ENCODE measurements at regions not wholly inside any gene's neighbourhood (a gene's known extent, or its start where the extent isn't known, plus 50 kb on each side); places are given as distances from the start of the nearest gene placed in this dataset.

GRCh38 chr5:1734271-1734907 is 65.2 kb downstream of the MRPL36 start:
- H3K27me3 ChIP-seq (ENCODE audit: control insufficient read depth, insufficient read depth, low read length), result no peaks in the 10 kb centered on the region; the same call in 1 of the 2 replicates
- in situ Hi-C loops (cut with HindIII; ENCODE audit: low pct_unique_long_range_greater_than_20kb, low sequenced_read_pairs), result no loop called here
- POLR2A ChIA-PET, result no interaction called here

GRCh38 chr5:1733369-1733768 is 66.3 kb downstream of the MRPL36 start:
- ChIA-PET CTCF (no interaction called here), POLR2A (no interaction called here)
- H3K27ac ChIP-seq (ENCODE audit: low read length), result no peak overlapping the region
- BruUV-seq (replicated peaks), result no TSS peak
- DNase-seq (ENCODE audit: low read depth, low spot score) (no peak), ATAC-seq (no peak)
- H3K9me3 ChIP-seq (ENCODE audit: control insufficient read depth, insufficient read depth, low read depth, low read length), result no peaks in the 10 kb centered on the region
- no peaks in the 10 kb centered on the region; the same call in 1 of the 2 replicates for H3K27me3 ChIP-seq (ENCODE audit: control insufficient read depth, insufficient read depth, low read length)
- intact Hi-C loops (cut with micrococcal nuclease; ENCODE audit: unreplicated experiment) (no loop called here), in situ Hi-C loops (cut with HindIII; ENCODE audit: low pct_unique_long_range_greater_than_20kb, low sequenced_read_pairs) (no loop called here)
- TF ChIP-seq REST (IDR thresholded peaks at IDR 0.05; ENCODE audit: insufficient read depth in 1 of 2, low read depth in 2 of 2, low read length in 1 of 2) (no peak), SIN3A (IDR thresholded peaks at IDR 0.05; ENCODE audit: borderline replicate concordance, insufficient read depth, low read depth, low read length) (no peak), POLR2AphosphoS5 (IDR thresholded peaks at IDR 0.05; ENCODE audit: low read depth, low read length) (no peak), TCF7L2 (IDR thresholded peaks at IDR 0.05; ENCODE audit: low read depth, low read length) (no peak), CTCF (IDR thresholded peaks at IDR 0.05) (no peak)
- no peaks in the 10 kb centered on the region for H3K36me3 ChIP-seq (ENCODE audit: control insufficient read depth, insufficient read depth, low read length)
- no peaks in the 10 kb centered on the region for H3K4me1 ChIP-seq (ENCODE audit: control insufficient read depth, insufficient read depth, low read length)
- H3K4me3 ChIP-seq (ENCODE audit: low read depth in 2 of 2, low read length in 2 of 2), result no peak overlapping the region

More at GRCh38 chr5:1734271-1734907, 65.2 kb downstream of the MRPL36 start:
- intact Hi-C loops (cut with micrococcal nuclease; ENCODE audit: unreplicated experiment), result no loop called here
- no peak for DNase-seq (ENCODE audit: low read depth, low spot score)
- TF ChIP-seq CTCF (IDR thresholded peaks at IDR 0.05) (no peak), SIN3A (IDR thresholded peaks at IDR 0.05; ENCODE audit: borderline replicate concordance, insufficient read depth, low read depth, low read length) (no peak), TCF7L2 (IDR thresholded peaks at IDR 0.05; ENCODE audit: low read depth, low read length) (no peak), POLR2AphosphoS5 (IDR thresholded peaks at IDR 0.05; ENCODE audit: low read depth, low read length) (no peak), REST (IDR thresholded peaks at IDR 0.05; ENCODE audit: insufficient read depth in 1 of 2, low read depth in 2 of 2, low read length in 1 of 2) (no peak)
- BruUV-seq (replicated peaks), result no TSS peak
- Histone ChIP-seq H3K4me3 (ENCODE audit: low read depth in 2 of 2, low read length in 2 of 2) (no peak overlapping the region), H3K36me3 (ENCODE audit: control insufficient read depth, insufficient read depth, low read length) (no peaks in the 10 kb centered on the region), H3K4me1 (ENCODE audit: control insufficient read depth, insufficient read depth, low read length) (no peaks in the 10 kb centered on the region), H3K9me3 (ENCODE audit: control insufficient read depth, insufficient read depth, low read depth, low read length) (peaks cover 2% of the 10 kb centered on the region; the same call in 1 of the 2 replicates), H3K27ac (ENCODE audit: low read length) (no peak overlapping the region)
- CTCF ChIA-PET, result interaction anchor here (0.6 kb wide), 1 partner anchor 198 kb away, joined by 3 read pairs; no protein-coding TSS in a partner anchor
- no peak for ATAC-seq

Measured in Panc1 (cell line).